GM12864 (cell line): ENCODE measurements at regions not wholly inside any gene's neighbourhood (a gene's known extent, or its start where the extent isn't known, plus 50 kb on each side); places are given as distances from the start of the nearest gene placed in this dataset.
"Not testable (repeated sequence)": the region's sequence is repeated elsewhere in the genome, so short reads cannot be mapped to it uniquely, and the experiment has no call there.

ENCODE experiments used
- DNase-seq: peaks from one replicate; pipeline ENCODE4 v3.0.0-alpha.2; 2011; ENCODE audit warnings: low read depth
- H3K4me3 ChIP-seq: 2 replicates; pipeline ENCODE4 v1.5.1; 2011; ENCODE audit warnings: mild to moderate bottlenecking, low read depth, low read length, control low read depth
- TF ChIP-seq, protein P1 (sequence below): IDR thresholded peaks from 2 replicates; pipeline ENCODE4 v1.5.1; 2011; ENCODE audit warnings: low read depth, mild to moderate bottlenecking, moderate library complexity, low read length, control low read depth, inconsistent platforms; ENCODE audit errors: missing control alignments

DNA sequence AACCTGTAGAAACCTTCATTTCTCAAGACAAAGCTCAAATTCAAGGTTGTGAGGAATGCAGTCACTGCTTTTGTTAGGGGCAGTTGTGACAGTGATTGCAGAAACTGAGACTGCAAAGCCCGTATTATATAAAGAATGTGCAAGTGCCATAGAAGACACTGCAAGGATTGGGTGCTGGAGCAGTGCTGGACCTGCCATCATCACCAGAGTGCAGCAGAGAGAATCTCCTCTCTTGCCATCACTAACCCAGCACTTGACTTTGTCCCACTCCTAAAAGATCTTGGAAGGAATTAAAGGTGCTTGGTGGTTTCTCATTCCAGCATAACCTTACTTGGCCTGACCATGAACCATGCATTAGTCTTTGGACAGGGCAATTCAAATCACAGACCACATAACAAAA lies 81.1 kb upstream of the VKORC1L1 start:
- not testable (repeated sequence) for DNase-seq, H3K4me3 ChIP-seq

DNA sequence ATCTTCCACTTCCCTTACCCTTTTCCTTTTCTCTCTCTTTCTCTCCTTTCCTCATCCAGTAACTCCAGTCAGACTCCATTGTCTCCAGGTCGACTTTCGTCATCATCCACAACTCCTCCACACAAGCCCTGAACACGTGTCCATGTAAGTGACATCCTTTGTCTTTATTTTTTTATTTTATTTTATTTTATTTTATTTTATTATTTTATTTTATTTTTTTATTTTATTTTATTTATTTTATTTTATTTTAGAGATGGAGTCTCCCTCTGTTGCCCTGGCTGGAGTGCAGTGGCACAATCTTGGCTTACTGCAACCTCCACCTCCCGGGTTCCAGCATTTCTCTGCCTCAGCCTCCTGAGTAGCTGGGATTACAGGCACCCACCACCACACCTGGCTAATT lies 80.1 kb upstream of the VKORC1L1 start:
- not testable (repeated sequence) for H3K4me3 ChIP-seq, DNase-seq

DNA sequence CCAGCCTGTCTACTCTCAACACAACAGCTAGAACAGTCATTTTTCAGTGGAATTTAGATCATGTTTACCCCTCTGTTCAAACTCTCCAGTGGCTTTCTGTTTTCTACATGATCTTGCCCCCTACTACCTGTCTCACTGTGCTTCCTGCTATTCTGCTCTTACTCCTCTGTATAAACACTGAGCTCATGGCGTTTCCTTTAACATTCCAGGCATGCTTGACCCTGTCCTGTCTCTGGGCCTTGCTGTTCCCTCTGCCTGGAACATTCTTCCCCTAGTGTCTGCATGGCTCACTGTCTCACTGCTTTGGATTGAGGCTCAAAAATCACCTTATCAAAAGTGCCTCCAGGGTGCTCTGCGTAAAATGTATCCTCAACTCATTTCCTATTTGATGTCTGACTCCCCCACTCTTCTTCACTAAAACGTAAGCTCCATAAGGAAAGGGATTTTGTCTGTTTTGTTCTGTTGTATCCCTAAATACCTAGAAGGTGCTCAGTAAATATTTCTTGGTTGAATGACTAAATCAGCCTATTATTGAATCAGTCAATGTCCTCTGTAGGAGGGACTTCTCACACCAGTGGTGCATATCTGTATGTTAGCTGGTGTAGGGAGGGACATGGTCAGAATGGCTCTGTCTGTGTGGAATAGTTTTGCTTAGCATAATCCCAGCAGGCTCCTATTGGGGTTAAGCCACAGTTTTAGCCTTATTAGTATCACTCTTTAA lies 78.0 kb upstream of the VKORC1L1 start:
- not testable (repeated sequence) for DNase-seq, H3K4me3 ChIP-seq

DNA sequence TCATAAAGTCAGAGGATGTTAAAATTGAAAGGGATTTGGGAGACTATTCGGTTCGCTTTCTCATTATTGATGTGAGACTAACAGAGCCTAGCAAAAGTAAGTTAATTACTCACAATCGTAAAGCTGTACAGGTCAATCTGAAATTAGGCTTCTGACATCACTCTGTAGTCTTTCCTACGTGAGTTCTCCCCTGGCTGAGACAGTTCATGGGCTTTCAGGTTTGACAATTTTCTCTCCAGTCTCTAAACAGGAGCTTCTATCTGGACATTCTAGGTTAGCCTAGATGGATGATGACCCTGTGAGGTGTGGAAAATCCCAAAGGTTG lies 77.5 kb upstream of the VKORC1L1 start:
- not testable (repeated sequence) for H3K4me3 ChIP-seq, DNase-seq

DNA sequence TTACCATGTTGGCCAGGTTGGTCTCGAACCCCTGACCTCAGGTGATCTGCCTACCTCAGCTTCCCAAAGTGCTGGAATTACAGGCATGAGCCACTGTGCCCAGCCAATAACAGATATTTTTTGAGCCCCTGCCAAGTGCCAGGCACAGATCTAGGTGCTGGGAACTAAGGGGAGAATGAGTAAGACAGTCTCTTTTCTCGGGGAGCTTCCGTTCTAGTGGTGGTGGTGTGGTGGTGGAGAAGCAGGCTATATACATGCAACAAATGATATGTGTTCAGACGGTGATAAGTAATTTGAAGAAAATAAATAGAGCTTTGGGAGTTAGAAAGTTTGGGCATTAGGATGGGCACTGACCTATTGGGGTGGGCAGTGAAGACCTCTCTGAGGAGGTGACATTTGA lies 76.7 kb upstream of the VKORC1L1 start:
- H3K4me3 ChIP-seq: no peak overlapping the region
- TF ChIP-seq, protein P1, sequence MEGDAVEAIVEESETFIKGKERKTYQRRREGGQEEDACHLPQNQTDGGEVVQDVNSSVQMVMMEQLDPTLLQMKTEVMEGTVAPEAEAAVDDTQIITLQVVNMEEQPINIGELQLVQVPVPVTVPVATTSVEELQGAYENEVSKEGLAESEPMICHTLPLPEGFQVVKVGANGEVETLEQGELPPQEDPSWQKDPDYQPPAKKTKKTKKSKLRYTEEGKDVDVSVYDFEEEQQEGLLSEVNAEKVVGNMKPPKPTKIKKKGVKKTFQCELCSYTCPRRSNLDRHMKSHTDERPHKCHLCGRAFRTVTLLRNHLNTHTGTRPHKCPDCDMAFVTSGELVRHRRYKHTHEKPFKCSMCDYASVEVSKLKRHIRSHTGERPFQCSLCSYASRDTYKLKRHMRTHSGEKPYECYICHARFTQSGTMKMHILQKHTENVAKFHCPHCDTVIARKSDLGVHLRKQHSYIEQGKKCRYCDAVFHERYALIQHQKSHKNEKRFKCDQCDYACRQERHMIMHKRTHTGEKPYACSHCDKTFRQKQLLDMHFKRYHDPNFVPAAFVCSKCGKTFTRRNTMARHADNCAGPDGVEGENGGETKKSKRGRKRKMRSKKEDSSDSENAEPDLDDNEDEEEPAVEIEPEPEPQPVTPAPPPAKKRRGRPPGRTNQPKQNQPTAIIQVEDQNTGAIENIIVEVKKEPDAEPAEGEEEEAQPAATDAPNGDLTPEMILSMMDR: no peak
- DNase-seq: no peak

GRCh38 chr7:65797086-65797485 lies 75.8 kb upstream of the VKORC1L1 start:
- DNase-seq, H3K4me3 ChIP-seq: not testable (repeated sequence)

DNA sequence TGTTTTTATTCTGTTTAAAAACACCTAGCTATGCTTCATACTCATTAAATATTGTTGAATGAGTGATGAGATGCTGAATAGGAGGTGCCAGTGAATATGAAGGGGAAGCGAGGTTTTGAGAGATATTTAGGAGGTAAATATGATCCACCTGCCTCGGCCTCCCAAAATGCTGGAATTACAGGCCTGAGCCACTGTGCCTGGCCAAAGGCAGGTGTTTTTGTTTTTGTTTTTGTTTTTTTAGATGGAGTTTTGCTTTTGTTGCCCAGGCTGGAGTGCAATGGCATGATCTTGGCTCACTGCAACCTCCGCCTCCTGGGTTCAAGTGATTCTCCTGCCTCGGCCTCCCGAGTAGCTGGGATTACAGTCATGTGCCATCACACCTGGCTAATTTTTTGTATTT lies 75.3 kb upstream of the VKORC1L1 start:
- DNase-seq, H3K4me3 ChIP-seq: not testable (repeated sequence)

DNA sequence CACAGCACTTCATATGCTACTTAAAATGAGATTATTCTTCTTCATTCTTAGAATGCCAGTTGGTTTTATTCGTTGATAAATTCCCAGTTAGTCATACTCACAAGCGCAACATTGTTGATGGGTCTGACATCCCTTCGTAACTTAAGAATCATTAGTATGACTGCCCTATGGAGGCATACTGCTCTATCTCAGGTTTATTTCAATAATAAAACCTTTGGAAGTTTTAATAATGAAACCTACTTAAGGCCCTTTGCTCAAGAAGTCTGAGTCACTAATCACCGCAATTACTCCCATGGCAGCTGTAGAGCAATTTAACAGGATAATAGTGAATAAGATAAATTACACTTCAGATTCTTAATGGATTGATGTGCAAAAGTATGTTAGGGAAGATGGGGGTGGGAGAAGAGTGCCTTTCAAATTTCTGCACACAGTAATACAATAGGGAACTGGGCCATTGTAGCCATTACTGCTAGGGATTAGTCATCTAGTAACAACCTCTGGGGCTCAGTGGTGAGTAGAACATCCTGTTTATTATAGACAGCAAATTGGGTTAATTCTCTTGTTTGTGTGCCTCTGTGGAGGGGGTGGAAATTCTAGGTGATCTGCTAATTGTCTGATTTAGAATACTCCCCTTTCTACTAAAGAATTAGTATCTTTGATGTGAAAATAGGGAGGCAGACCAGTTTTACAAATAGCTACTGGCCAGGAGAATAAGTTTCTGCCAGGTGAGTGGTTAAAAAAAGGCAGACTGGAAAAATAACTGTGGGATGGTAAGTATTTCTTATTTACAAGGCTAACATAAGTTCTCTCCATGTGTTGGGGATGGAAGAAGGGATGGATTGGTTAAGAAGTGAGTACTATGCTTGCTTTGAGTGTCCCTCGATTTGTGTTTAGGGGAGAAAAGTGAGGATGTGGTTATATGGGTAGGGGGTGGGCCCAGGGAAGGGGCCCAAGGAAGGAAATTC lies 74.5 kb upstream of the VKORC1L1 start:
- DNase-seq: peak; percentile 53
- TF ChIP-seq, protein P1: no peak
- H3K4me3 ChIP-seq: no peak overlapping the region

DNA sequence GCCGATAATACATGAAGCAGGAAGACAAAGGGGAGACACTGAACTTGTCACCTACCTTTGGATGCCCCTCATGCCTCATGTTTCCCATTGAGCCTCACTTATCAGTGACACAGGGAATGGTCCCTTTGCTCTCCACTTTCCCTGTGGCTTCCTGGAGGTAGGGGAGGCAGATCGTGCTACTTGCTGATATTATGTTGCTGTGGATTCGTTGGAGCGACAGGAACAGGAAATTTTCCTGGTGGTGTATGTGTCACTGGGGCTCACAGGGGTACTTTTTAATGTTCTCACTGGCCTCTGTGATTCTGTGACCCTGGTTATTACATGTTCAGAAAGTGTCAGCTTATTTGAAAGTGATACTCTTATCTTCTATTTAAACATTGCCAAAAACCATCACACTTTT lies 72.7 kb upstream of the VKORC1L1 start:
- DNase-seq, H3K4me3 ChIP-seq: not testable (repeated sequence)

DNA sequence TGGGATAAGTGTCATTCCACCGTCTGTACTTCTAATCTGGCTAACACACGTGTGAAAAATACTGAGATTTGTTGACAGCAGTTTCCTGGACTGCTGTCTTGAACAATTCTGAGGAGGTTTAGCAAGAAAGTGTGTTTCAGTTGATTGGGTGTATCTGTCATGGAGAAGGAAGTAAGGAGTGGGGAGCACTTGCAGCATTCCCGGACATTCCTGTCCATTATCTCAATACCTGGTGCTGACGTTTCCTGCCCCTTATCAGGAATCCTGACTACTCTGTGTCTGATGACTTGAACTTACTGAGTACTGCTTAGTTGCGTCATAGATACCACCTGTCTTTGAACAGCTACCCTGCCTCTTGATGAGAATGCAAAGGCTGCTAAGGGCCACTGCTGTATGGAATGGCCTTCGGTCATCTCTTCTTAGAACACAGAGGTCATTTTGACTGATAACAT lies 72.0 kb upstream of the VKORC1L1 start:
- H3K4me3 ChIP-seq: no peak overlapping the region
- TF ChIP-seq, protein P1: no peak
- DNase-seq: no peak

GRCh38 chr7:65804887-65805286 lies 68.0 kb upstream of the VKORC1L1 start:
- DNase-seq: no peak
- H3K4me3 ChIP-seq: no peak overlapping the region
- TF ChIP-seq, protein P1: no peak

GRCh38 chr7:65807067-65807466 lies 65.8 kb upstream of the VKORC1L1 start:
- DNase-seq, H3K4me3 ChIP-seq: not testable (repeated sequence)
